GM19240 (cell line): ENCODE measurements at regions not wholly inside any gene's neighbourhood (a gene's known extent, or its start where the extent isn't known, plus 50 kb on each side); places are given as distances from the start of the nearest gene placed in this dataset.

Source experiments
- DNase-seq: peaks from one replicate; pipeline ENCODE4 v3.0.0; 2011; ENCODE audit warnings: low spot score; ENCODE audit not compliant: insufficient read length

DNA sequence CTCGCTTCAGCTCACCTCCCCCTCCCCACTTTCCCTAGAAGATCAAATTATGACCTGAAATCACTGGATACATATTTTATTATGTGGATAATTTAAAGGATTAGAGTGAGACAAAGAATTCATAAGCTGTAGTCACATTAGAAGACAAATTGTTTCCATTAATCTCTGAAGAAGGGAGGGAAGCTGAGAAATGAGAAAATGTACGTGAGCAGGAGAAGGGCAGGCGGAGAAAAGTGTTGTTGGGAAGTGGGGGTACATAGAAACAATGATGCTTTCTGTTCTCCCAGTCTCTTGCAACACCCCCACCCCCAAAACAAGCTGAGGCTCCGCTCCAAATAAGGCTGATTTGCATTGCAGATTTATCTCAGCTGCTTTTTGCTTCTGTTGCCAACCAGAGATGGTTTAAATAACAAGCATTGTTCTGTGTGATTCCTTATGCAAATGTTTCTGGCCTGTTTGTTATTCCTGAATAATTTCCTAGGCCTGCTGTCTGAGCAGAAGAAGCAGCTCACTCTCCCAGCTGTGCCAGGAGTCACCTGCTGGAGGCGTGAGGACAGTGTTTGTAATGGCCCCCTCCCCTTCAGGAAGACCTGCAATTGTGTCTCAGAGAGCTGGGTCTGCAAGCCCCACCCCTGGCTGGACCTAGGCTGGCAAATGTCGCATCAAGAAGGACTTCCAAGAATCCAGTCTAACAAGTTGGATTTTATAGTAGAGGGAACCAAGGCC is 121.8 kb upstream of the TNR start:
- no peak for DNase-seq

DNA sequence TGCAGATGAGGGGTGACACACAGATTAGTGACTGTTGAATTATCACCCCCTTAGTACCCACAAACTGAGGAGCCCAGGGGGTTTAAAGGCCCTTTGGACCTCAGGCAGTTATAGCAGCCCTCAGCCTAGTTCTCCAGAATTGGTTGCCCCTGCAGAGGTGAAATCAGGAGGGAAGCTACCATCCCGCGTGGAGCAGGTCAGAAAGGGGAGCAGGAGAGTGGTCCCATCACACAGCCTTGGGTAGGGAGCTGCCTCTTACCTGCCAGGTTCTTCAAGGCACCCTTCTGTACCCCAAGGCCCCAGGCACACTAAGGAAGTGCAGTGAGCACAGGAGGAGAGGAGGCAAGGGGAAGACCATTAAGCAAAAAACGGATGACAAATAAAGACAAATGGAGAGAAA is 121.2 kb upstream of the TNR start:
- no peak for DNase-seq

DNA sequence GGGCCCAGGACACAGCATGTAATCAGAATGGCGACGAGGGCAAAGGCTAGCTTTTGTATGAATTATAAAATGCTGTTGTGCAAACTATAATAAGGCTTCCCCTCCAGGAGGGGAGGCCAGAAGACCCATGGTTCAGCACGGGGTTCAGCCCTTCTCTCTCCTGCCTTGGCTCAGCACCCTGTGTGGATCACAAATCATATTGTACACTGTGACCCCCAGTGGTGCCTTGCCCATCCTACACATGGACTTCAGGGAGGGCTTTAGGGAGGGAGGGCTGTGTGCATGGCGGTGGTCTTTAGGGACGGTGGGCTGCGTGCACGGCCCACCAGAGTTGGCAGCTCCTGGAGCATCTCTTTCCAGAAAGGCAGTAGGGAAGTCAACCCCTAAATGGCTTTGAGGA is 120.8 kb upstream of the TNR start:
- DNase-seq = no peak

DNA sequence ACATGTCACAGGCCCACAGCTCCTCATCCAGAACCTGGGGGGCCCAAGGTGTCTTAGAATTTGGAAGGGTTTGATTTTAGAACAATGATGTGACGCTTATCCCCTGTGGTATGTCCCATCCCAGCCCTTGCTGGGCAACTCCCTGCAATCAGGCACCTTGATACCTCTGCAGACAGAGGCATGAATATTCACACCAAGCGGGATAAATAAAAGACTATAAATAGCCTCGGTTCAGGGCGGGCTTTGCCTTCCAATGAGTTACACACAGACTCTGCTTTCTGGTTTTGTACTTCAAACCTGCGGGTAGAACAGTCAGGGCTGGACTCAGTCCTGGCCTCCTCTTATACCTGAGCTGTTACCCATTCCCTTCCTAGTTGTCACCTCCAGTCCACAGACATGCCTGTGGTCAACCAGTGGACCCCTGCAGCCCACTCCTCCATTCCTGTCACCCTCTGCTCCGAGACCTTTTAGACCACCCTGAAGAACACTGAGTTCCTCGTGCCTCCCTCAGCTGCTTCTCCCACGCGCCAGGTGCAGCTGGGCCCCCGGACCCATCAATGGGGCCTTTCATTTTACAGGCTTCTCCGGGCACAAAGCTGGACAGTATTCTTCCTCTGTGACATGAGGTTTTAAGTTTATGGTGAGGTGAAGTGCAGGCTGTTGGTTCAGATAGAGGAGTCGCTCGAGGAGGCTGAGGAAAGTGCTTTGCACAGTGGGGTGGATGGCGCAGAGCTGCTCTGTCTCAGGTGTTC is 120.1 kb upstream of the TNR start:
- no peak for DNase-seq

DNA sequence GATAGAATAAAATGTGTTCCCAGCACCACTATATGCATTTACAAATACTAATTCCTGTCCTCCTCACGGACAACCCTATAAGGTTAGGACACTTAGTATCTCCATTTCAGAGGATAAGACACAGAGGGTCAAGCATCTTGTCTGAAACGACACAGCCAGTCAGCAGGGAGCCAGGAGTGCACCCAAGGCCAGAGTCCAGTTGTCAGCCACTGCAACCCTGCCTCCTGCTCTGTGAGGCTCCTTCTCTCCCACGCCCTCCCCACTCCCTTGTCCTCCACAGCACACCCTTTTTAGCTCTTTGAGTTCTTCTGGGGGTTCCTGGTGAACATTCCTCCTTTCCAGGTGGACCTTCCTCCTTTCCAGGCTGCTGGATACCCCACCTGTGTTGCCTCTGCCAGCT is 119.0 kb upstream of the TNR start:
- DNase-seq = no peak

DNA sequence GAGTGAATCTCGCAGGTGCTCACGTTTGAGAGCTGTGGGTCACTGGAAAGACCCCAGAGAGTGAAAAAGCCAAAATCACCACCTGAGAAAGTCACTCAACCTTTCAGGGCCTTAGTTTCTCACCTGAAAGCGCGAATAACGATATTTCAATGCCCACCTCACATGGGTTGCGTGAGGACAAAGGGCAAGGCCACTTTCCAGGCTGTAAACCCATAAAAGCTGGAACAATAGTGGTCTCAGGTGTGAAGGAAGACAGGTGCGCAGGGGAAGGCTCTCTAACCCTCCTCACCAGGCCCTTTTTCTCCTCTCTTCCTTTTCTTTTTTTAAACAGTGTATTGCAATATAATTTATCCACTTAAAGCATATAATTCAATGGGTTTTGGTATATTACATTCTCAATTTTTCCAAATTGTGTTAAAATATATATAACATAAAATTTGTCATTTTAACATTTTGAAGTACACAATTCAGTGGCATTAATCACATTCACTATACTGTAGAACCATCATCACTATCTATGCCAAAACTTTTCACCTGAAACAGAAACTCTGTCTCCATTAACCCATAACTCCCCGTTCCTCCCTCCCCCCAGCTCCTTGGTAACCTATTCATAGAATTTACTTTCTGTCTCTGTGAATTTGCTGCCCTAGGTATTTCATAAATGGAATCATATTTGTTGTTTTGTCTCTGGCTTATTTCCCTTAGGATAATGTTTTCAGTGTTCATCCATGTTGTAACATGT is 118.4 kb upstream of the TNR start:
- DNase-seq = no peak

DNA sequence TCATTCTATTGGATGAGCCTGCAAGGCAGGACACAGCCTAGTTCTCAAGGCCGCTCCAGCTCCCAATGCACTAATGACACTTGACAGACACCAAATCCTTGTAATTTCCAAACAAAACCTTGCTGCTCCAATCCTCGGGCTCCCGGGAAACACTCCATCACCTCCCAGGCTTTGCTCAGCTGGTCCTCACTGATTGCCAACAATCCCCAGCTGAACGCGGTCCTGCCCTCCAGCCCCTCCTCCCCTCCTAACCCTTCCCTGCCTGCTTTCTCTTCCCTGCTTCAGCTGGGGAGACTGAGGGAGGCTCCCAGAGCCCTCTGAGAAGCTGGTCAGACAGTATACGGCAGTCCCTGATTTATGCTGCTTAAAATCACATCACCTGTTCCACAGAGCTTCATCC is 114.4 kb upstream of the TNR start:
- no peak for DNase-seq

DNA sequence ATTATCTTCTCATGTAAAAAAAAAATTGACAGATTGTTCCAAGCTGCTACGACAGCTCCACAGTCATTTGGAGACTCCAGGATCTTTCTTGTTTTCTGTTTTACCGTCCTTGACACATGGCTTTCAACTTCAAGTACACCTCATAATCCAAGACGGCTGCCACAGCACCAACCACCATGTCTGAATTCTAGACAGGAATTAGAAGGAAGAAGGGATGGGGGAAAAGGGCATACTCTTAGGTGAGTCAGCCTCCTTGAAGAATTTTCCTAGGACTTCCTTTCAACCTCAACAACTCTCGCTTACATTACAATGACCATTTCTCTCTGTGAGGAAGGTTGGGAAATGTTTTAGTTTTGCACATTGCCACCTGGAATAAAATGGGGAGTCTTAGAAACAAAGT is 110.3 kb upstream of the TNR start:
- no peak for DNase-seq

DNA sequence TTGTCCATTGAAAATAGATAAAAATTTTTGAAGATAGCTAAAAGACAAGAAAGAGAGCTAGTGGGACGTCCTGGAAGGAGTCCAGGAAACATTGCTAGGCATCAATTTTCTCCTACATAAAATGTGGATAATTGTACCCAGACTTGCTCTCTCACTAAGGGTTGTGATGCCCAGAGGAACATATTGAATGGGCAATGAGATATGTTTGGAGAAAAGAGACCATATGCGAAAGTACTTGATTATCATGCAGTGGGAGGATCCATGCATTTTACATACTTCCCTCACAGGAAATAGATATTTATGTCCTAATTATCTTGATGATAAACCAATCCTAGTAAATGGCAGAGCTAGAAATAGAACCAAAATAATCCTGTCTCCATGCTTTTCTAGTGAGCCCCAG is 108.4 kb upstream of the TNR start:
- DNase-seq = no peak

DNA sequence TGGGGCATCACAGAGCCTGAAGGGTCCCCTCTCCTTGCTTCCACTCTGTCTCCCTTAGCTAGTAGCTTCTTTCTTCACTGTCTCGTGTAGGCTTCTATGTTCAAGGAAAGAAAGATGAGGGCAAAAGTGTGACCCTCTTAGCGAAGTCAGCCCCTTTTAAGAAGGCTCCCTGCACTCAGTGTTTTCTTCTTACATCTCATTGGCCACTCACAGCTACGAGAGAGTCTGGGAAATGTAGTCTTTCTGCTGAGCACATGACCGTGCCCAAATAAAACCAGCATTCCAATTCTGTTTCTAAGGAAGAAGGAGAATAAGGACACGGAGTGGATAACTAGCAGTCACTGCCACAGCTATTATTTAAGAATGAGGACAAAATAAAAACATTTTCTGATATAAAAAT is 104.9 kb upstream of the TNR start:
- DNase-seq = no peak

DNA sequence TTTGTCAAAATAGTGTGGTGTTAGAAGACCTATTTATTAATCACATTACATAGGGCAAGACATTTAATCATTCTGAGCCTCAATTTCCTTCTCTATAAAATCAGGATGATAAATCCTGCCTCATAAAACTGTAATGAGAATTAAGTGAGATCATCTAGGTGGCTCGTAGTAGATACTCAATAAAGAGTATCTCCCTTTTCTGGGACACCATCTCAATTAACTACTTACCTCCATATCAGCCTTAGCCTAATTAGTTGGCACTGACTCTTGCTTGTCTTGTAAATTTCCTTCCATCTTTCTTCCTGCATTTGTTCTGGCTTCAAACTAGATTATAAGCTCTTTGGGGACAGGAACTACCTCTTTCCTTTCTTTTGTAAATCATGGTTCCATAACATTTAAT is 102.6 kb upstream of the TNR start:
- DNase-seq = no peak

DNA sequence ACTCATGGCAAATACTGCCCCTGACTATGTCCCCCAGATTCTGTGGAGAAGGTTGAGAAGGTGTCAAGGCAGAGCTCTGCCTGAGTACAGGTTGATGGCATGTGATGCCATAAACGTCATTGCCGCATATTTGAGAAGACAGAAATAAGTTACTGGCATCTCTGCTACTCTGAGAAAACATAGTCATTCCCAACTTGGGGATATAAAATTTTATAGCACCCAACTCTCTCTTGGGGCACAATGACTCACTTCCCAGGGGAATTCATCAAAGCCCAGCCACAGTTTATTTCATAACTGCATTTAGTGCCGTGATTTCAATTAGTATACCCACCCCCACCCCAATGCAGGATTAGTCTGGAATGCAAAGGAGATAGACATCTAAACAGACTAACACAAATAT is 101.9 kb upstream of the TNR start:
- DNase-seq = no peak

DNA sequence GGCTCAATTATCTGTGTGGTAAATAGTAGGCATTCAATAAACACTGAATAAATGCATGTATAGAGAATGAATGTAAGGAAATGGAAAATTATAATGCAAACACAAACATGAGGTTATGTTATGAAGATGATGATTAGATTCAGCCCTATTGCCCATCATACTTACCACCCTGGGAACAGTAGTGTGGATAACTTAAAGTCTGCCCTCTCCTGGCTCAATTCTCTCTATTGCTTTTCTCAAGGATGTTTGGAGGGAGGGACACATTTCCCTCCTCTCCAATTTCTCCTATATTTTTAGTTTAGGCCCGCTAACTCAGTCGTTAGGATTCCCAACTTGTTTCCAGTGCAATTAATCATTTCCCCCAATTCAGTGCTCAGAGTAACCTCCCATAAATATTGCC is 101.5 kb upstream of the TNR start:
- no peak for DNase-seq

DNA sequence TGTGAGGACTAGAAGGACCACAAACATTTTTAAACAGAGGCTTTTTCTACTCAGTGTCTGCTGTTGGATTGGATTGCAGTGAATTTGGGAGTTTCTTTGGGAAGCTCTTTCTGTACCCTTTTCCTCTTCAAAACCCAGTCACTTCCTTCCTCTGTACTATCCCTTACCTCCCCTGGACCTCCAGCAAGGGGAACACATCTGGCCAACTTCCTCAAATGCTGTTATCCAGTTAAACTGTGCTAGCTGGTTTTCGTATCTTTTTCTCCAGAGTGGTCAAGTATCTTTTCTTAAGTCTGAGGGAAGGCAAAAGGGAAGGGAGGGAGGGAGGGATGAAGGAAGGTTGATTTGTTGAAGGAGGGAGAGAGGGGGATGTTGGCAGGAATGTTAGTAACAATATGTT is 99.2 kb upstream of the TNR start:
- no peak for DNase-seq

DNA sequence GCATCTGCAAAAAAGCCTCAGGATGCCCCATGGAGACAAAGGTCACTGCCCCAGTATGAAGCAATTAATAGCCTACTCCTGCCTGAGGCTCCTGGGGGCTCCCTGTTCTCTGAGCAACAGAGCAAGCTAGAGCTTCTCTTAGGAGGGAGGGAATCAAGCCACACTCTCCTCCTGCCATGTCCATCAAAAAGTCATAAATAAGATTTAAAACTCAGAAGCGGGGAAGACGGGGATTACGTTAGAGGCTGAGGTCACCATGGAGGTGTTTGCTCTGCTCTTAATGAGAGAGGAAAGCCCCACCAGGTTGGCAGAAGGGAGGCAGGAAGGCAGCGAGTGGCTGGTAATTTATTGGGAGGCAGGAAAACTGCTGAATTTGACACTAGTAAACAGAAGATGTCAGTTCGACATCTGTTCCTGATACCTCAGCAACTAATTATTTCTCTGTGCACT is 98.4 kb upstream of the TNR start:
- DNase-seq = no peak

DNA sequence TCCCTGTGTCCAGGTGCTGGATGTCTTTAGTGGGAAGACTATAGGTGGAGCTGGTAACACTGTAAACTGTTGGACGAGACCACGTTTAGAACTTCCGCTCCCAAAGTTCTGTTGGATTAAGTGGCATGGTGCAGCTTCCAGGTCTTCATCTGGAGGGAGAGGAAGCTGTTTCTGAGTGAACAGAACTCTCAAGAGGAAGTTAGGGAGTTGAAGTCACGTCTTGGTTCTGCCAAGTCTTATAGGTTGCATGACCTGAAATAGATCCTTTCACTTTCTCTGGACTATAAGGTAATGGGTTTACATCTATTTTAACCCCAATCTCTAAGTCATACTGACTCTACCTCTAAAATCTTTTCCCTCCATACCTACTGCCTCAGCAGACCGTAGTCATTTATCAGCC is 97.4 kb upstream of the TNR start:
- DNase-seq = no peak

DNA sequence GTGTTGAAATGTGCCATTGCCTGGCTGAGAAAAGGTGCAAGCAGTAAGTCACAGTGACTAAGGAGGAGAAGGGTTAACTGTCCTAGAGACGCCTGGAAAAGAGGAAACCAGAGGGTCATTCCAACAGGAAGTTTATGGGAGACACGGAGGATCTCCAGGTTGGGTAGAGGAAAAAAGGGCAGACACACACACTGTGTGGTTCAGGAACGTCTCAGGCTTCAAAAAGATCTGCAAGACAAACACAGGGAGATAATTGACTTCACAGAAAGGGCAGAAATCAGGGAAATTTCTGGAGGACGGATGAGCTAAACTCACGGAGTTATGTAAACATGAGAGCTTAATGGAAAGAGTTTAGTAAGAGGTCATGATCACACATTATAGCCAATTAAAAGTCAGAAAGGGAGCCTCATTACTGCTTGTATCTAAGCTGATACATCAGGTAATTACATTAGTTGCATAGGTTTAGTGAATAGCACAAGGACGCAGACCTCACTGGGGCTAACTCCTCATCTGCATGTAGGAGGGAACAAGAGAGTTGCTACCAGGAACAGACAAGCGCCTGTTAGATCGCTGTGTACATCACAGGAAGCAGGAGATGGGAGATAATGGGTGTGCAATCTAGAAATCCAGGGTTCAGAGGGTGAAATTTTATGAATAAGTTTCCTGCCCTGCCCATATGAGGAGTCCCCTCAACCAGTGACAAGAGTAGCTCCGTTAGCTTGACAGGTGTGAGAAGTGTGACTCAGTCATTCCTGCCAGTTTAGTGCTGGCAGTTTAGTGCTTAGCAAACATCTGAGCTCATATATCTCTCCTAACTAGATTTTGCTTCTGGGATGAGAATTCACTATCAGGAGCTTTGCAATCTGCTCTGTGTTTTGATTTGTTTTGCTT is 96.6 kb upstream of the TNR start:
- no peak for DNase-seq

DNA sequence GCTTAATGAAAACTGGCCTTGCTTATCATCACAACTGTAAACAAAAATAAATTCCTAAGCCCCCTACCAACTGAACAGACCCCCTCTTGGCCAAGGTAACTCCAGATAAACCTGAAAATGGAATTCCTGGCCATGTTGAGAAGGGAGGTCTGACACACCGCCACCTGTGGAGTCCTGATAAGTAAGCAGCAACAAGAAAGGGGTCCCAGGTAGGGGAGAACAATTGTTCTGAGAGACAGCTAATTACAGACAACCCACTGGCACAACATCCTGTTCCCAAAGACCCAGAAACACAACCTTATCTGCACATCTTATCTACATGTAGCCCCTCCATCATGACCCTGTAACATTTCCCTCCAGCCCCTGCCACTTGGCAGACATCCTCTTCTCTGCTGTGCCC is 91.2 kb upstream of the TNR start:
- no peak for DNase-seq

DNA sequence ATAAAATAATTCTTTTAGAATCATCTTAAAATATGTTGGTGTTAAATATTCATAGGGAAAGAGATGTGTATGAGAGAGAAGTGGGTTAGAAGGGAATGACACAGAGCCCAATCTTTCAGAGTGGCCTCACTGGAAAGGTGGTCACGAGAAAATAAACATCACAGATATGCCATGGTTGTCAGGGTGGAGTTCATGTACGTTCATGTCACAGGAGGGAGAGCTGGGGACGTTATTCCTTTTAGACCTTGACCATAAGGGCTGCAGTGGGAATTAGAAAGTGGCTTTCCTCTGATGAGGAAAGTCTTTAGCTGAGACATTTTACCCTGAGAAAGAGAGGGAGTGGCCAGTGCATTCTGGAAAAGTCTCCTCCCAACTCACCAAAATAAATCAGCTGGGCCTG is 90.6 kb upstream of the TNR start:
- DNase-seq = no peak

DNA sequence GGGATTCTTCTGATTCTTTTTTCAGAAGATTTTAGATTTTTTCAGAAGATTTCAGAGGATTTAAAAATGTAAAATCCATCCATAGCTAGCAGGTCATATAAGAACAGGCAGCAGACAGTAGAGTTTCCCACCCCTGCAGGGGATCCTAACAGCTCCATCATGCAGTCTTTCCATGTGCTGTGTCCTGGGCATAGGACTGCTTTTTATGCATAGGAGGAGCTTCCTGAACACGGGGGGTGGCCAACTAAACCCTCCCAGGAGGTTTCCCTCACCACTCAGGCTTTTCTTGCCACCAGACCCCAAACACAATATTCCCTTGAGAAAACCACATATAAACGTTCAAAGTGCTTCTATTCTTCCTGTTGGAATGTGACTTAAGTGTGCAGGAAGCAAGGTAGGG is 90.1 kb upstream of the TNR start:
- DNase-seq = no peak

DNA sequence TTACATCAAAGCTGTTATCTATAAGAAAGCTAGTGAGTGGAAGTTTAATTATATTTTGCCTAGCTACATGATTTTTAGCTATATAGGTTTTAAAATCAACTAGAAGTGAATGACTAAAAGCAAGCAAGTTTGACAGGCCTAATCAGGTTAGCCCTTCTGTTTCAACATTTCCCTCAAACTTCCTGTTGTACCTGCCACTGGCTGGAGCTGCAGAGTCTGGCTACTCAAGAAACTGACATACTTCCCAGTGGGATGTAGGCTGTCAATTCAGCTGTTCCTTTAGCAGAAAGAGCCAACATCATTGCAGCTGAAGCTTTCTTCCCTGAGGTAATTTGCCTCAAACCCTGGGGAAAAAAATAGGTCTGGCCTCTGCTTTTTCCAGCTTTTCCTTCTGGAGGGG is 87.1 kb upstream of the TNR start:
- DNase-seq = no peak

DNA sequence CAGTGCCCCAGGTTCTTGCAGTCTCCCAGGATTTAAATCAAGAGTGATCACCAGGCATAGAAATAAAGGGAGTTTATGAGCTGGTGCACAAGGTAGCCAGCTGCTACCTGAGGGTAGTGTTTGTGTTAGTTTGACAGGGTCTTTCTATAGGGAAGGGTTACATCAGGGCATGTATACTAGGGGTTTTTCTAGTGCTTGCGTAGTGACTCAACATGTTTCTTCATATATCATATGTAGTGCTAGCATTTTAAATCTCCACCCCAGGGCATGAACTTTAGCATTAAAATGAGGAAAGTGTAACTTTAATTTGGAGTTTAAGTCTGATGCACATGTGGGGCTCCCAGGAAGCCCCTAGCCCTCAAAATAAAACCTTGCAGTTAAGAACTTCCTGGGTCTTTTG is 86.5 kb upstream of the TNR start:
- no peak for DNase-seq
